ENCODE measurements at regions not wholly inside any gene's neighbourhood (a gene's known extent, or its start where the extent isn't known, plus 50 kb on each side); places are given as distances from the start of the nearest gene placed in this dataset.

DNA sequence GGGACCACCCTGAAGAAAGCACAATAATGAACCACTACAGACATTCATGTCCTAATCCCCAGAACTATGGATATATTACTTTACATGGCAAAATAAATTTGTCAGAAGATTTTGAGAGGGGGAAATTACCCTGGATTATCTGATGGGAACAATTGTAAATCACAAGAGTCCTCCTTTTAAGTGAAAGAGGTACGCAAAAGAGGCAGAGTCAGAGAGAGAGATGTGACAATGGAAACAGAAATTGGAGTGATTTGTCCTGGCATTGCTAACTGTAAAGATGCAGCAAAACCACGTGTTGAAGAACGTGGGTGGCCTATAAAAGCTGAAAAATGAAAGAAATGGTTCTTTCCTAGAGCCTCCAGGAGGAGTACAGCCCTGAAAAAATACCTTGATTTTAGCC is 1121.4 kb upstream of the ALCAM start:
- TF ChIP-seq GATA2 (IDR thresholded peaks at IDR 0.05; ENCODE audit: low read depth, low read length), result no peak
- TF ChIP-seq GATA3 (IDR thresholded peaks at IDR 0.05; ENCODE audit: low read depth, low read length), result no peak
